WTC11 (cell line): ENCODE measurements at regions not wholly inside any gene's neighbourhood (a gene's known extent, or its start where the extent isn't known, plus 50 kb on each side); places are given as distances from the start of the nearest gene placed in this dataset.

ENCODE experiments used
- TF ChIP-seq, protein P1 (sequence below): sonication (generic); formaldehyde crosslinking; IDR thresholded peaks from 2 replicates; pipeline ENCODE4 v1.8.0; 2022; ENCODE audit warnings: missing genetic modification reagents
- TF ChIP-seq, protein P2 (sequence below): fragments of 200-600 bp; IDR thresholded peaks from 2 replicates; pipeline ENCODE4 v1.8.0; 2022; ENCODE audit warnings: antibody characterized with exemption

DNA sequence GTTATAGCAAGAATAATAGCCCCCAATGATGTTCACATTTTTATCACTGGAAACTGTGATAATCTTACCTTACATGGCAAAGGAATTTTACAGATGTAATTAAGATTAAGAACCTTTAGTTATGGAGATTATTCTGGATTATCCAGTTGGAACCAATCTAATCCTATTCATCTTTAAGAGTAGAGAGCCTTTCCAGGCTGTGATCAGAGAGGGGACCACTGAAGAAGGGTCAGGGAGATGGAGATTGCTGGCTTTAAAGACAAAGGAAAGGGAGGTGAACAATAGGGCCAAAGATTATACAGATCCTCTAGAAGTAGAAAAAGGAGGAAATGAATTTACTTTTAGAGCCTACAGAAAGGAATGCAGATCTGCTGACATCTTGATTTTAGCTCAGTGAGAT, 253.5 kb upstream of the GRIN3A start:
- TF ChIP-seq, protein P1, sequence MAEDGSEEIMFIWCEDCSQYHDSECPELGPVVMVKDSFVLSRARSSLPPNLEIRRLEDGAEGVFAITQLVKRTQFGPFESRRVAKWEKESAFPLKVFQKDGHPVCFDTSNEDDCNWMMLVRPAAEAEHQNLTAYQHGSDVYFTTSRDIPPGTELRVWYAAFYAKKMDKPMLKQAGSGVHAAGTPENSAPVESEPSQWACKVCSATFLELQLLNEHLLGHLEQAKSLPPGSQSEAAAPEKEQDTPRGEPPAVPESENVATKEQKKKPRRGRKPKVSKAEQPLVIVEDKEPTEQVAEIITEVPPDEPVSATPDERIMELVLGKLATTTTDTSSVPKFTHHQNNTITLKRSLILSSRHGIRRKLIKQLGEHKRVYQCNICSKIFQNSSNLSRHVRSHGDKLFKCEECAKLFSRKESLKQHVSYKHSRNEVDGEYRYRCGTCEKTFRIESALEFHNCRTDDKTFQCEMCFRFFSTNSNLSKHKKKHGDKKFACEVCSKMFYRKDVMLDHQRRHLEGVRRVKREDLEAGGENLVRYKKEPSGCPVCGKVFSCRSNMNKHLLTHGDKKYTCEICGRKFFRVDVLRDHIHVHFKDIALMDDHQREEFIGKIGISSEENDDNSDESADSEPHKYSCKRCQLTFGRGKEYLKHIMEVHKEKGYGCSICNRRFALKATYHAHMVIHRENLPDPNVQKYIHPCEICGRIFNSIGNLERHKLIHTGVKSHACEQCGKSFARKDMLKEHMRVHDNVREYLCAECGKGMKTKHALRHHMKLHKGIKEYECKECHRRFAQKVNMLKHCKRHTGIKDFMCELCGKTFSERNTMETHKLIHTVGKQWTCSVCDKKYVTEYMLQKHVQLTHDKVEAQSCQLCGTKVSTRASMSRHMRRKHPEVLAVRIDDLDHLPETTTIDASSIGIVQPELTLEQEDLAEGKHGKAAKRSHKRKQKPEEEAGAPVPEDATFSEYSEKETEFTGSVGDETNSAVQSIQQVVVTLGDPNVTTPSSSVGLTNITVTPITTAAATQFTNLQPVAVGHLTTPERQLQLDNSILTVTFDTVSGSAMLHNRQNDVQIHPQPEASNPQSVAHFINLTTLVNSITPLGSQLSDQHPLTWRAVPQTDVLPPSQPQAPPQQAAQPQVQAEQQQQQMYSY (CRISPR knock-in tag) = no peak
- TF ChIP-seq, protein P2, sequence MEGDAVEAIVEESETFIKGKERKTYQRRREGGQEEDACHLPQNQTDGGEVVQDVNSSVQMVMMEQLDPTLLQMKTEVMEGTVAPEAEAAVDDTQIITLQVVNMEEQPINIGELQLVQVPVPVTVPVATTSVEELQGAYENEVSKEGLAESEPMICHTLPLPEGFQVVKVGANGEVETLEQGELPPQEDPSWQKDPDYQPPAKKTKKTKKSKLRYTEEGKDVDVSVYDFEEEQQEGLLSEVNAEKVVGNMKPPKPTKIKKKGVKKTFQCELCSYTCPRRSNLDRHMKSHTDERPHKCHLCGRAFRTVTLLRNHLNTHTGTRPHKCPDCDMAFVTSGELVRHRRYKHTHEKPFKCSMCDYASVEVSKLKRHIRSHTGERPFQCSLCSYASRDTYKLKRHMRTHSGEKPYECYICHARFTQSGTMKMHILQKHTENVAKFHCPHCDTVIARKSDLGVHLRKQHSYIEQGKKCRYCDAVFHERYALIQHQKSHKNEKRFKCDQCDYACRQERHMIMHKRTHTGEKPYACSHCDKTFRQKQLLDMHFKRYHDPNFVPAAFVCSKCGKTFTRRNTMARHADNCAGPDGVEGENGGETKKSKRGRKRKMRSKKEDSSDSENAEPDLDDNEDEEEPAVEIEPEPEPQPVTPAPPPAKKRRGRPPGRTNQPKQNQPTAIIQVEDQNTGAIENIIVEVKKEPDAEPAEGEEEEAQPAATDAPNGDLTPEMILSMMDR = no peak
